Lung (tissue), 11 donors: ENCODE measurements at regions not wholly inside any gene's neighbourhood (a gene's known extent, or its start where the extent isn't known, plus 50 kb on each side); places are given as distances from the start of the nearest gene placed in this dataset.

Experiments
- ATAC-seq: fragments of 200-7000 bp; cut with Tn5 transposase; one replicate; pipeline ENCODE4 v1.9.1; 2020; ENCODE audit warnings: moderate number of reproducible peaks; ENCODE audit not compliant: insufficient read depth, low FRiP score
- DNase-seq, 3 donors: peaks; one replicate each; pipeline ENCODE4 v3.0.0-alpha.2; 2013 to 2017
- H3K27ac ChIP-seq, 2 donors: one replicate each; pipeline ENCODE4 v1.5.1; 2013; ENCODE audit warnings: mild to moderate bottlenecking in 2 of 2, moderate library complexity in 2 of 2, control low read depth in 1 of 2, inconsistent platforms in 1 of 2, low read depth in 1 of 2, low read length in 1 of 2
- H3K27me3 ChIP-seq, 3 donors: one replicate each; pipeline ENCODE4 v1.5.1; 2013; ENCODE audit warnings: low read length in 2 of 3; ENCODE audit not compliant: control insufficient read depth in 3 of 3, insufficient read depth in 3 of 3
- H3K36me3 ChIP-seq, 4 donors: one replicate each; pipeline ENCODE4 v1.5.1; 2013; ENCODE audit warnings: low read length in 4 of 4, mild to moderate bottlenecking in 1 of 4, moderate library complexity in 1 of 4; ENCODE audit not compliant: control insufficient read depth in 4 of 4, insufficient read depth in 4 of 4
- H3K4me1 ChIP-seq, 5 donors: one replicate each; pipeline ENCODE4 v1.5.1; 2013; ENCODE audit warnings: low read length in 5 of 5, mild to moderate bottlenecking in 2 of 5, moderate library complexity in 1 of 5; ENCODE audit not compliant: control insufficient read depth in 5 of 5, insufficient read depth in 5 of 5
- H3K4me3 ChIP-seq: one replicate; pipeline ENCODE4 v1.5.1; 2013; ENCODE audit warnings: mild to moderate bottlenecking, control low read depth, moderate library complexity
- H3K9ac ChIP-seq, 2 donors: one replicate each; pipeline ENCODE4 v1.5.1; 2013; ENCODE audit warnings: low read length in 2 of 2, control low read depth in 1 of 2; ENCODE audit not compliant: insufficient read depth in 1 of 2
- H3K9me3 ChIP-seq, 4 donors: one replicate each; pipeline ENCODE4 v1.5.1; 2013; ENCODE audit warnings: low read length in 3 of 4, mild to moderate bottlenecking in 1 of 4, moderate library complexity in 1 of 4; ENCODE audit not compliant: control insufficient read depth in 4 of 4, insufficient read depth in 3 of 4
- WGBS, 2 donors: extraction: QIAGEN DNeasy Blood & Tissue Kit; methylation state at CpG; one replicate each; pipeline ENCODE4 v1.1.7; 2013; 5-methylcytosine and 5-hydroxymethylcytosine counted together
- TF ChIP-seq, protein P1 (sequence below): IDR thresholded peaks from 2 replicates; pipeline ENCODE4 v1.5.1; 2012; ENCODE audit warnings: mild to moderate bottlenecking; ENCODE audit errors: control extremely low read depth, extremely low read depth
- donor health status: control.
- donor health status: control.
- donor health status: Bipolar disorder and iron deficiency.
- donor health status: healthy.
- donor health status: DM: yes; HTN: yes; CAD: no.

DNA sequence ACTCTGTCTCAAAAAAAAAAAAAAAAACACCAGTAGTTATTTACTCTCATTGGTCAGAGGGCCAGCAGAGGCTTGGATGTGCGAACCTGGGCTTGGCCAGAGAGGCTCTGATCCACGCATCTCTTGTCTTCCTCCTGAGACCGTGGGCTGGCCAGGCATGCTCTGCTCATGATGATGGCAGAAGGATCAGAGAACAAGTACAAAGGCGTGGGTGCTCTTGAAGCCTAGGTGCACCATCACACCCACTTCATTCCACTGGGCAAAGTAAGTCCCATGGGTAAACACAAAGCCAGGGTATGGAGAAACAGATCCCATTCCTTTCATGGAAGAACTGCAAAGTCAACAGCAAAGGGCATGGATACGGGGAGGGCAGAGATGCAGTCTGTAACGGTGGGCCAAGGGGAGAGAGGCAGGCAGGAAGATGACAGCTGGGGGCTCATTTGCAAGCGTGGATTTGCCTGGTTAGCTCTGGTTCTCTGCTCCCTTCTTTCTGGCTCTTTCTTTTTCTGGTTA is 128.2 kb upstream of the SDK1 start:
- no peak overlapping the region for H3K4me3 ChIP-seq
- peaks cover 0 to 4% (median 0%) of the 10 kb centered on the region in 4 donors for H3K9me3 ChIP-seq
- 85 to 90% methylated on average over 7 of the region's 7 CpGs for WGBS, 2 donors
- no peaks in the 10 kb centered on the region for H3K36me3 ChIP-seq
- TF ChIP-seq, protein P1, sequence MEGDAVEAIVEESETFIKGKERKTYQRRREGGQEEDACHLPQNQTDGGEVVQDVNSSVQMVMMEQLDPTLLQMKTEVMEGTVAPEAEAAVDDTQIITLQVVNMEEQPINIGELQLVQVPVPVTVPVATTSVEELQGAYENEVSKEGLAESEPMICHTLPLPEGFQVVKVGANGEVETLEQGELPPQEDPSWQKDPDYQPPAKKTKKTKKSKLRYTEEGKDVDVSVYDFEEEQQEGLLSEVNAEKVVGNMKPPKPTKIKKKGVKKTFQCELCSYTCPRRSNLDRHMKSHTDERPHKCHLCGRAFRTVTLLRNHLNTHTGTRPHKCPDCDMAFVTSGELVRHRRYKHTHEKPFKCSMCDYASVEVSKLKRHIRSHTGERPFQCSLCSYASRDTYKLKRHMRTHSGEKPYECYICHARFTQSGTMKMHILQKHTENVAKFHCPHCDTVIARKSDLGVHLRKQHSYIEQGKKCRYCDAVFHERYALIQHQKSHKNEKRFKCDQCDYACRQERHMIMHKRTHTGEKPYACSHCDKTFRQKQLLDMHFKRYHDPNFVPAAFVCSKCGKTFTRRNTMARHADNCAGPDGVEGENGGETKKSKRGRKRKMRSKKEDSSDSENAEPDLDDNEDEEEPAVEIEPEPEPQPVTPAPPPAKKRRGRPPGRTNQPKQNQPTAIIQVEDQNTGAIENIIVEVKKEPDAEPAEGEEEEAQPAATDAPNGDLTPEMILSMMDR = no peak
- H3K9ac ChIP-seq = no peak overlapping the region
- ATAC-seq (no peak), DNase-seq (no peak)
- H3K27ac ChIP-seq = no peak overlapping the region
- H3K4me1 ChIP-seq = no peaks in the 10 kb centered on the region
- no peaks in the 10 kb centered on the region for H3K27me3 ChIP-seq

DNA sequence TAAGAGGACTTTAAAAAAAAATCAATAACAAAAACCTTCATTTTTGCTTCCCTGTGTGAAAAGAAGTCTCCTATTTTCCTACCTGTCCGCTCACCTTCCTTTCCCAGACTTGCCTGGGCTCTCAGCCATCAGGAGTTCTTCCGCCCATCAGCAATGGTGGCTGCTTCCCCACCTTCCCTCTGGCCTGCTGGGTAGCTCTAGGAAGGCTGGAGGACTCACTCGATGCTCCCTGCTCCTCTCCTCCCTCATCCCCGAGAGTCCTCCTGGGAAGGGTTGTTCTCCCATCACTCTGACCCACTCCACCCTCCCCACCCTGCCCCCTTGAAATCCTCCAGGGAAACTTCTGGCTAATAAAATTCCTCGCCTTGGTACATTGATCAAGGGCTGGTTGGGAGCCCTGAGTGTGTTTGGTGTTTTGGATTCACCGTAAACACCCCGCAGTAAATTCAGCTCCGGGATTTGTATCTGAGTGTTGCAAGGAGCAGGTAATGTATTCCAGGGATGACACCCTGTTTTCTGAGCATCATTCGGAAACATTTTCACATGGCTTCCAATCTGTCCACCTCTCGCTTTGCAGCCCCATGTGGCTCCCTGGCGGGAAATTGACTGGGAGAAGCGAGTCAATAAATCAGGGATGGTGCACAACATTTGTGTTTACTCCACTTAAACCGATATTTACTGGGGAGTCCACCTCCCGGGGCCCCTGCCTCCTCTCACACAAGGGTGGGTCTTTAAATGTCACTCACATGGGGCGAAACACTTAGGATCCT is 126.4 kb upstream of the SDK1 start:
- TF ChIP-seq, protein P1 = no peak
- WGBS, 2 donors = 87 to 92% methylated on average over 15 of the region's 15 CpGs
- DNase-seq (no peak), ATAC-seq (no peak)
- no peaks in the 10 kb centered on the region for H3K36me3 ChIP-seq
- H3K27me3 ChIP-seq = no peaks in the 10 kb centered on the region
- no peak overlapping the region for H3K27ac ChIP-seq
- no peak overlapping the region for H3K4me3 ChIP-seq
- no peaks in the 10 kb centered on the region for H3K4me1 ChIP-seq
- H3K9ac ChIP-seq = no peak overlapping the region
- peaks cover 0 to 5% (median 0%) of the 10 kb centered on the region in 4 donors for H3K9me3 ChIP-seq

DNA sequence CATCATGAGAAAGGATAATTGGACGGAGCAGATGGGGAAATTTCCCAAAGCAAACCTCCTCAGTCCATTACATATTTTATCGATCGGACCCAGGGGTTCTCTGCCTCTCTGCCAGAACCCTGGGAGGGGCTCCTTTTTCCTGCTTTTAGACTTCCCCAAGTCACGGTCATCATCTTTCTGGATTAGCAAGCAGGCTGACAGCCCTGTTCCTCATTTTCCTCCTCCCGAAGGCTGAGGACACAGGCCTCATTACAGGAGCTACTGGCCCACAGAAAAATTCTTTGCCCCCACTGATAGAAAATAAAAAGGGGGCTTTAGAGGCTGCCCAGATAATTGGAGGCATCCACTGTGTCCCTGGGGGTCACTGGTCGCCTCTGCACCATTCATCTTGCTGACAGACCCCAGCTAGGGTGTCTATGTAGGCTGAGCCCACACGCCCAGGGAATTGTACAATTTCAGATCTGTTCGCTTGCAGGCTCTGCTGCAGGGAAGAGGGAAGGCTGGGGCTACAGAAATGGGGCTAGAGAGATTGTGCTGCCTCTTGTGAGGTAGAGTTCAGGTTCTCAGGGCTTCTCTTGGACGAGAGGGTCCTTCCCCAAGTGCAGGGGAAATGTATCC is 125.7 kb upstream of the SDK1 start:
- no peak for ATAC-seq
- WGBS, 2 donors = 73 to 74% methylated on average over 9 of the region's 9 CpGs
- Histone ChIP-seq H3K4me3 (no peak overlapping the region), H3K4me1 (no peaks in the 10 kb centered on the region), H3K9ac (no peak overlapping the region), H3K27me3 (no peaks in the 10 kb centered on the region), H3K9me3 (peaks cover 0 to 5% (median 0%) of the 10 kb centered on the region in 4 donors), H3K36me3 (no peaks in the 10 kb centered on the region), H3K27ac (no peak overlapping the region)
- DNase-seq = no peak
- TF ChIP-seq, protein P1 = no peak
